ENCODE measurements at regions not wholly inside any gene's neighbourhood (a gene's known extent, or its start where the extent isn't known, plus 50 kb on each side); places are given as distances from the start of the nearest gene placed in this dataset.

- no peak overlapping the region for H3K27ac ChIP-seq (ENCODE audit: low read length)
- no peak overlapping the region for H2AFZ ChIP-seq (ENCODE audit: low read length)
- H3K4me2 ChIP-seq (ENCODE audit: low read depth, low read length) = no peak overlapping the region
- H3K36me3 ChIP-seq (replicated peaks; ENCODE audit: insufficient read depth, low read length) = no peaks in the 10 kb centered on the region
- H3K4me3 ChIP-seq (ENCODE audit: low read length) = no peak overlapping the region
- peaks cover 4% of the 10 kb centered on the region; the same call in 1 of the 2 replicates for H3K4me1 ChIP-seq (ENCODE audit: low read length)
- no peak overlapping the region for H3K9ac ChIP-seq (ENCODE audit: low read length)
- no peak for DNase-seq
- no peaks in the 10 kb centered on the region for H4K20me1 ChIP-seq (ENCODE audit: insufficient read depth, low read length)
- no peaks in the 10 kb centered on the region for H3F3A ChIP-seq (ENCODE audit: insufficient read depth, low read length)
- H3K9me2 ChIP-seq (replicated peaks; ENCODE audit: insufficient read depth, low read length) = no peaks in the 10 kb centered on the region
- TF ChIP-seq EZH2 (optimal IDR thresholded peaks at IDR 0.05; ENCODE audit: low read depth, low read length) = no peak
- TF ChIP-seq CTCF (IDR thresholded peaks at IDR 0.05; ENCODE audit: low read length) = no peak
- no peak for TF ChIP-seq EZH2phosphoT487 (IDR thresholded peaks at IDR 0.05; ENCODE audit: low read length)
- H3K9me3 ChIP-seq (replicated peaks; ENCODE audit: insufficient read depth, low read length) = no peaks in the 10 kb centered on the region
- 0 out of 2 replicates have a peak, but pooled peaks cover 10% of the 10 kb centered on the region for H3K27me3 ChIP-seq (replicated peaks; ENCODE audit: insufficient read depth, low read length)
- no peaks in the 10 kb centered on the region for H3K79me2 ChIP-seq (ENCODE audit: low read length)
Observed at GRCh38 chr3:124586126-124587052, 143.9 kb upstream of the UMPS start.

GRCh38 chr3:124587053-124587408, 143.2 kb upstream of the UMPS start:
- Histone ChIP-seq H3K27me3 (replicated peaks; ENCODE audit: insufficient read depth, low read length) (0 out of 2 replicates have a peak, but pooled peaks cover 10% of the 10 kb centered on the region), H3K79me2 (ENCODE audit: low read length) (no peaks in the 10 kb centered on the region)

GRCh38 chr3:124588036-124588435, 142.2 kb upstream of the UMPS start:
- H3K27me3 ChIP-seq (replicated peaks; ENCODE audit: insufficient read depth, low read length) = 0 out of 2 replicates have a peak, but pooled peaks cover 10% of the 10 kb centered on the region
- no peak overlapping the region for H3K4me2 ChIP-seq (ENCODE audit: low read depth, low read length)
- H3K4me3 ChIP-seq (ENCODE audit: low read length) = no peak overlapping the region
- no peak overlapping the region for H2AFZ ChIP-seq (ENCODE audit: low read length)
- no peaks in the 10 kb centered on the region for H3K9me2 ChIP-seq (replicated peaks; ENCODE audit: insufficient read depth, low read length)
- H3K4me1 ChIP-seq (ENCODE audit: low read length) = peaks cover 14% of the 10 kb centered on the region
- TF ChIP-seq CTCF (IDR thresholded peaks at IDR 0.05; ENCODE audit: low read length) (no peak), EZH2 (optimal IDR thresholded peaks at IDR 0.05; ENCODE audit: low read depth, low read length) (no peak), EZH2phosphoT487 (IDR thresholded peaks at IDR 0.05; ENCODE audit: low read length) (no peak)
- no peaks in the 10 kb centered on the region for H3K36me3 ChIP-seq (replicated peaks; ENCODE audit: insufficient read depth, low read length)
- peaks cover 9% of the 10 kb centered on the region for H3F3A ChIP-seq (ENCODE audit: insufficient read depth, low read length)
- H3K9ac ChIP-seq (ENCODE audit: low read length) = no peak overlapping the region
- H4K20me1 ChIP-seq (ENCODE audit: insufficient read depth, low read length) = no peaks in the 10 kb centered on the region
- no peak for DNase-seq
- H3K9me3 ChIP-seq (replicated peaks; ENCODE audit: insufficient read depth, low read length) = no peaks in the 10 kb centered on the region
- H3K79me2 ChIP-seq (ENCODE audit: low read length) = no peaks in the 10 kb centered on the region
- no peak overlapping the region for H3K27ac ChIP-seq (ENCODE audit: low read length)

More at GRCh38 chr3:124587053-124587408, 143.2 kb upstream of the UMPS start:
- H3K9me2 ChIP-seq (replicated peaks; ENCODE audit: insufficient read depth, low read length) = no peaks in the 10 kb centered on the region
- H3K4me3 ChIP-seq (ENCODE audit: low read length) = no peak overlapping the region
- H3K4me1 ChIP-seq (ENCODE audit: low read length) = peaks cover 4% of the 10 kb centered on the region; the same call in 1 of the 2 replicates
- H3K36me3 ChIP-seq (replicated peaks; ENCODE audit: insufficient read depth, low read length) = no peaks in the 10 kb centered on the region
- no peaks in the 10 kb centered on the region for H4K20me1 ChIP-seq (ENCODE audit: insufficient read depth, low read length)
- no peak overlapping the region for H3K4me2 ChIP-seq (ENCODE audit: low read depth, low read length)
- DNase-seq = no peak
- H3K9me3 ChIP-seq (replicated peaks; ENCODE audit: insufficient read depth, low read length) = no peaks in the 10 kb centered on the region
- no peak overlapping the region for H2AFZ ChIP-seq (ENCODE audit: low read length)
- no peak overlapping the region for H3K27ac ChIP-seq (ENCODE audit: low read length)
- H3K9ac ChIP-seq (ENCODE audit: low read length) = no peak overlapping the region
- no peak for TF ChIP-seq EZH2 (optimal IDR thresholded peaks at IDR 0.05; ENCODE audit: low read depth, low read length)
- TF ChIP-seq CTCF (IDR thresholded peaks at IDR 0.05; ENCODE audit: low read length) = no peak
- TF ChIP-seq EZH2phosphoT487 (IDR thresholded peaks at IDR 0.05; ENCODE audit: low read length) = no peak
- H3F3A ChIP-seq (ENCODE audit: insufficient read depth, low read length) = no peaks in the 10 kb centered on the region
